ENCODE measurements at regions not wholly inside any gene's neighbourhood (a gene's known extent, or its start where the extent isn't known, plus 50 kb on each side); places are given as distances from the start of the nearest gene placed in this dataset.

GRCh38 chr12:77488041-77488620 lies 342.6 kb upstream of the NAV3 start:
- in situ Hi-C loops (cut with MboI; ENCODE audit: low pct_unique_long_range_greater_than_20kb, low sequenced_read_pairs, unreplicated experiment): no loop called here
- DNase-seq (ENCODE audit: low spot score): no peak
- TF ChIP-seq CTCF (IDR thresholded peaks at IDR 0.05; ENCODE audit: extremely low read depth, insufficient read depth, missing control alignments): no peak

GRCh38 chr12:77486872-77487271 lies 343.8 kb upstream of the NAV3 start:
- DNase-seq (ENCODE audit: low spot score): no peak
- in situ Hi-C loops (cut with MboI; ENCODE audit: low pct_unique_long_range_greater_than_20kb, low sequenced_read_pairs, unreplicated experiment): no loop called here
- no peak for TF ChIP-seq CTCF (IDR thresholded peaks at IDR 0.05; ENCODE audit: extremely low read depth, insufficient read depth, missing control alignments)

GRCh38 chr12:77485961-77486854 lies 344.5 kb upstream of the NAV3 start:
- TF ChIP-seq CTCF (IDR thresholded peaks at IDR 0.05; ENCODE audit: extremely low read depth, insufficient read depth, missing control alignments): no peak
- no peak for DNase-seq (ENCODE audit: low spot score)
- in situ Hi-C loops (cut with MboI; ENCODE audit: low pct_unique_long_range_greater_than_20kb, low sequenced_read_pairs, unreplicated experiment): no loop called here

GRCh38 chr12:77481687-77482086 lies 349.0 kb upstream of the NAV3 start:
- no peak for DNase-seq (ENCODE audit: low spot score)
- in situ Hi-C loops (cut with MboI; ENCODE audit: low pct_unique_long_range_greater_than_20kb, low sequenced_read_pairs, unreplicated experiment): no loop called here
- TF ChIP-seq CTCF (IDR thresholded peaks at IDR 0.05; ENCODE audit: extremely low read depth, insufficient read depth, missing control alignments): no peak

- DNase-seq (ENCODE audit: low spot score): no peak
- TF ChIP-seq CTCF (IDR thresholded peaks at IDR 0.05; ENCODE audit: extremely low read depth, insufficient read depth, missing control alignments): no peak
- in situ Hi-C loops (cut with MboI; ENCODE audit: low pct_unique_long_range_greater_than_20kb, low sequenced_read_pairs, unreplicated experiment): no loop called here
Observed at GRCh38 chr12:77477907-77478533, 352.7 kb upstream of the NAV3 start.

- in situ Hi-C loops (cut with MboI; ENCODE audit: low pct_unique_long_range_greater_than_20kb, low sequenced_read_pairs, unreplicated experiment): no loop called here
- no peak for TF ChIP-seq CTCF (IDR thresholded peaks at IDR 0.05; ENCODE audit: extremely low read depth, insufficient read depth, missing control alignments)
- DNase-seq (ENCODE audit: low spot score): no peak
Observed at GRCh38 chr12:77471801-77472200, 358.9 kb upstream of the NAV3 start.
